ENCODE measurements at regions not wholly inside any gene's neighbourhood (a gene's known extent, or its start where the extent isn't known, plus 50 kb on each side); places are given as distances from the start of the nearest gene placed in this dataset.

DNA sequence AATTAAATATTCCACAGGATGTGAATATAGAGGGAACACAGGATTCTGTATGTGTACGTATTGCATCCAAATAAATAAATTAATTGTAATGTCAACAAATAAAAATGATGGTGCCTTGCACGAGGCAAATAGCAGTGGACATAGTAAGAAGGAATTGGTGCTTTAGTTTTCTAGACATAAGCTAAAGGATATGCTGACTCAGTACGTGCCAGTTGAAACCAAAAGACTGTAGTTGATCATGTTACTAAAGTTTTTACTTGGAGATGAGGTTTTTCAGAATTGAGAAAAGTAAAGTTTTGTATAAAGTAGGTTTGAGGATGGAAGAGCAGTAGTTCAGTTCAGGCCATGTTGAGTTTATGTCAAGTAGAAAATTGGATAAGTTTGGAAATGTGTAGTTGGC, 807.2 kb downstream of the SLC16A7 start:
- DNase-seq: no peak
- Histone ChIP-seq H3K4me2 (no peak overlapping the region), H3K4me3 (no peak overlapping the region), H3K4me1 (replicated peaks; ENCODE audit: insufficient read depth) (no peaks in the 10 kb centered on the region), H3F3A (ENCODE audit: insufficient read depth, low read depth) (no peaks in the 10 kb centered on the region), H3K79me2 (ENCODE audit: low read depth) (no peaks in the 10 kb centered on the region), H4K20me1 (ENCODE audit: insufficient read depth) (no peaks in the 10 kb centered on the region), H2AFZ (no peak overlapping the region), H3K9me3 (ENCODE audit: insufficient read depth, low read depth) (no peaks in the 10 kb centered on the region), H3K27me3 (ENCODE audit: insufficient read depth, low read depth) (no peaks in the 10 kb centered on the region), H3K9me2 (ENCODE audit: insufficient read depth) (no peaks in the 10 kb centered on the region; the same call in 1 of the 2 replicates), H3K27ac (no peak overlapping the region), H3K36me3 (ENCODE audit: low read depth) (no peaks in the 10 kb centered on the region)
- intact Hi-C loops (cut with micrococcal nuclease; ENCODE audit: unreplicated experiment): no loop called here
- no peak for TF ChIP-seq EZH2 (IDR thresholded peaks at IDR 0.05; ENCODE audit: low read depth)
- TF ChIP-seq, protein P1, sequence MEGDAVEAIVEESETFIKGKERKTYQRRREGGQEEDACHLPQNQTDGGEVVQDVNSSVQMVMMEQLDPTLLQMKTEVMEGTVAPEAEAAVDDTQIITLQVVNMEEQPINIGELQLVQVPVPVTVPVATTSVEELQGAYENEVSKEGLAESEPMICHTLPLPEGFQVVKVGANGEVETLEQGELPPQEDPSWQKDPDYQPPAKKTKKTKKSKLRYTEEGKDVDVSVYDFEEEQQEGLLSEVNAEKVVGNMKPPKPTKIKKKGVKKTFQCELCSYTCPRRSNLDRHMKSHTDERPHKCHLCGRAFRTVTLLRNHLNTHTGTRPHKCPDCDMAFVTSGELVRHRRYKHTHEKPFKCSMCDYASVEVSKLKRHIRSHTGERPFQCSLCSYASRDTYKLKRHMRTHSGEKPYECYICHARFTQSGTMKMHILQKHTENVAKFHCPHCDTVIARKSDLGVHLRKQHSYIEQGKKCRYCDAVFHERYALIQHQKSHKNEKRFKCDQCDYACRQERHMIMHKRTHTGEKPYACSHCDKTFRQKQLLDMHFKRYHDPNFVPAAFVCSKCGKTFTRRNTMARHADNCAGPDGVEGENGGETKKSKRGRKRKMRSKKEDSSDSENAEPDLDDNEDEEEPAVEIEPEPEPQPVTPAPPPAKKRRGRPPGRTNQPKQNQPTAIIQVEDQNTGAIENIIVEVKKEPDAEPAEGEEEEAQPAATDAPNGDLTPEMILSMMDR (conservative IDR thresholded peaks at IDR 0.05): no peak
- CTCF ChIA-PET: no interaction called here
- POLR2A ChIA-PET (ENCODE audit: unreplicated experiment): no interaction called here
- BruUV-seq (replicated peaks): no TSS peak

DNA sequence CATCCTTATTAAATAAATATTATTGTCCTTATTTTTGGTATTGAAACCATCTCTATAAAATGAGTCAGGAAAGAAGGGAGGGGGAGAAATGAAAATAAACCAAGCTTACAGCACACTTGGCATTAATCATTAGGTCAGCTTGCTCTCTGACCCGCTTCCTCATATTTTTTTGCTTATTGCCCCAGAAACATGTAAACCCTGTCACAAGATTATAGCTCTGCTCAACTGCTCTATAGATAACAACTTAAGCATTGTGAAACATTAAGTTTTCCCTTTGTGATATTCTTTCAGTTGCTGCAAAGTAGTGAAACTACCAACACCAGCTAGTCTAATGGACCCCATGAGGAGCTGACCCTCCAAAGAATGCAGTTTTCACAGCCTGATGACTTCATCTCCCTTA, 819.5 kb downstream of the SLC16A7 start:
- Histone ChIP-seq H3K4me2 (no peak overlapping the region), H3K9me3 (ENCODE audit: insufficient read depth, low read depth) (no peaks in the 10 kb centered on the region; the same call in 1 of the 2 replicates), H3F3A (ENCODE audit: insufficient read depth, low read depth) (0 out of 2 replicates have a peak, but pooled peaks cover 2% of the 10 kb centered on the region), H3K27ac (no peak overlapping the region), H2AFZ (no peak overlapping the region), H3K9me2 (ENCODE audit: insufficient read depth) (0 out of 2 replicates have a peak, but pooled peaks cover 2% of the 10 kb centered on the region), H4K20me1 (ENCODE audit: insufficient read depth) (no peaks in the 10 kb centered on the region), H3K4me1 (replicated peaks; ENCODE audit: insufficient read depth) (no peaks in the 10 kb centered on the region), H3K27me3 (ENCODE audit: insufficient read depth, low read depth) (no peaks in the 10 kb centered on the region), H3K36me3 (ENCODE audit: low read depth) (no peaks in the 10 kb centered on the region), H3K4me3 (no peak overlapping the region), H3K79me2 (ENCODE audit: low read depth) (no peaks in the 10 kb centered on the region)
- ChIA-PET CTCF (no interaction called here), POLR2A (ENCODE audit: unreplicated experiment) (no interaction called here)
- intact Hi-C loops (cut with micrococcal nuclease; ENCODE audit: unreplicated experiment): no loop called here
- DNase-seq: no peak
- no peak for TF ChIP-seq EZH2 (IDR thresholded peaks at IDR 0.05; ENCODE audit: low read depth)
- TF ChIP-seq, protein P1 (conservative IDR thresholded peaks at IDR 0.05): no peak
- no TSS peak for BruUV-seq (replicated peaks)

DNA sequence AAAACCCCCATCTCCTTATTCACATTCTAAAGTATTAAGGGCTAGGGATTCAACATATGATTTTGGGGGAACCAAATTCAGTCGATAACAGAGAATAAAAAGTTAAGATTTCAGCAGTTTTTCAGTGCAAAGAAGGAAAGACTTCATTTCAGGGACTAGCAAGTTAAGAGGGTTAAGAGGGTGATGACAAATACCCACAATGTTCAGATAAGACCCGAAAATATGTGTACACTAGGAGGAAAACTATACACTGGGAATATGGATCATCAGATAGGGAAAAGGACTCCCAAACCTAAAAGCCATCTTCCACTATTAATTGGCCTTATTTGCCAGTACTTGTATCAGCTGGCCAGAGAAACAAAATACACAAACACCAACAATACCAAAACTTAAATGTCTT, 824.2 kb downstream of the SLC16A7 start:
- H4K20me1 ChIP-seq (ENCODE audit: insufficient read depth): no peaks in the 10 kb centered on the region
- DNase-seq: no peak
- no peaks in the 10 kb centered on the region for H3K36me3 ChIP-seq (ENCODE audit: low read depth)
- no peaks in the 10 kb centered on the region for H3K79me2 ChIP-seq (ENCODE audit: low read depth)
- H3K4me1 ChIP-seq (replicated peaks; ENCODE audit: insufficient read depth): no peaks in the 10 kb centered on the region
- TF ChIP-seq, protein P1 (conservative IDR thresholded peaks at IDR 0.05): no peak
- no peak for TF ChIP-seq EZH2 (IDR thresholded peaks at IDR 0.05; ENCODE audit: low read depth)
- no peak overlapping the region for H3K4me3 ChIP-seq
- no peaks in the 10 kb centered on the region for H3K27me3 ChIP-seq (ENCODE audit: insufficient read depth, low read depth)
- intact Hi-C loops (cut with micrococcal nuclease; ENCODE audit: unreplicated experiment): no loop called here
- ChIA-PET POLR2A (ENCODE audit: unreplicated experiment) (no interaction called here), CTCF (no interaction called here)
- H3K9me3 ChIP-seq (ENCODE audit: insufficient read depth, low read depth): no peaks in the 10 kb centered on the region; the same call in 1 of the 2 replicates
- H3K27ac ChIP-seq: no peak overlapping the region
- 0 out of 2 replicates have a peak, but pooled peaks cover 4% of the 10 kb centered on the region for H3K9me2 ChIP-seq (ENCODE audit: insufficient read depth)
- H3K4me2 ChIP-seq: no peak overlapping the region
- 0 out of 2 replicates have a peak, but pooled peaks cover 2% of the 10 kb centered on the region for H3F3A ChIP-seq (ENCODE audit: insufficient read depth, low read depth)
- H2AFZ ChIP-seq: no peak overlapping the region
- no TSS peak for BruUV-seq (replicated peaks)
